Endothelial cell of umbilical vein (primary cell): ENCODE measurements at regions not wholly inside any gene's neighbourhood (a gene's known extent, or its start where the extent isn't known, plus 50 kb on each side); places are given as distances from the start of the nearest gene placed in this dataset.

Experiments
- CTCF ChIP-seq, 2 donors: IDR thresholded peaks; 1 replicate in 1 of 2; 2 replicates in 1 of 2; pipeline ENCODE4 v1.5.1; 2011; ENCODE audit warnings: low read length in 2 of 2, mild to moderate bottlenecking in 2 of 2, moderate library complexity in 2 of 2, control low read depth in 1 of 2, inconsistent platforms in 1 of 2, low read depth in 1 of 2; ENCODE audit not compliant: insufficient read depth in 1 of 2; ENCODE audit errors: extremely low read depth in 1 of 2
- EZH2 ChIP-seq: IDR thresholded peaks from 2 replicates; pipeline ENCODE4 v1.6.1; 2012; ENCODE audit warnings: borderline replicate concordance, low read depth, mild to moderate bottlenecking, moderate library complexity, low read length, inconsistent platforms; ENCODE audit not compliant: severe bottlenecking
- JUN ChIP-seq: IDR thresholded peaks from 2 replicates; pipeline ENCODE4 v1.6.1; 2011; ENCODE audit warnings: borderline replicate concordance, low read depth; ENCODE audit not compliant: insufficient read length, insufficient read depth
- MYC ChIP-seq: IDR thresholded peaks from one replicate; pipeline ENCODE4 v1.6.1; 2011; ENCODE audit warnings: mild to moderate bottlenecking, low read depth, low read length
- POLR2A ChIP-seq: IDR thresholded peaks from 2 replicates; pipeline ENCODE4 v1.6.1; 2012; ENCODE audit warnings: low read depth, mild to moderate bottlenecking, control low read depth, low read length
- POLR2AphosphoS5 ChIP-seq: IDR thresholded peaks from 2 replicates; pipeline ENCODE4 v1.6.1; 2012; ENCODE audit warnings: low read depth, mild to moderate bottlenecking, control low read depth, low read length, moderate library complexity; ENCODE audit not compliant: insufficient read depth
- TF ChIP-seq, protein P1 (sequence below): IDR thresholded peaks from 2 replicates; pipeline ENCODE4 v1.6.1; 2011; ENCODE audit not compliant: insufficient read depth, insufficient read length

DNA sequence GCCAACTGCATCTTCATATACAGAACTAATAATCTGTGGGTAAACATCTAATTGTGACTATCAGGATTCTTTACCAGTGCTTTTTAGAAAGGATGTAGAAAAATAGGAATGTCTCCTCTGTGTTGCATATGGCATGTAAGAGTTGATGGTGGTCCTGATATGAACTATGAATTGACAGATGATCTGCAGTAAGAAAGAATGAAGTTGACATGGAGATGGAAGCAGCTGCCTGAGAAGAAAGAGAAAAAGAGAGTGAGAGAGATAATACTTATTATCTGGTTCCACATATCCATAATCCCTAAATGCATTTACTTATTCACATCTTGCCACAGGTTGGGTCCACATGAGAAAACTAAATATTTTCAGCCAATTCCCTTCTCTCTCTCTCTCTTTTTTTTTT, 1022.9 kb downstream of the SLC6A15 start:
- no peak for TF ChIP-seq POLR2A
- no peak for TF ChIP-seq CTCF (IDR thresholded peaks at IDR 0.05; ENCODE audit: extremely low read depth in 1 of 2, insufficient read depth in 1 of 2, low read depth in 1 of 2, low read length in 2 of 2)
- TF ChIP-seq POLR2AphosphoS5 = no peak
- TF ChIP-seq, protein P1, sequence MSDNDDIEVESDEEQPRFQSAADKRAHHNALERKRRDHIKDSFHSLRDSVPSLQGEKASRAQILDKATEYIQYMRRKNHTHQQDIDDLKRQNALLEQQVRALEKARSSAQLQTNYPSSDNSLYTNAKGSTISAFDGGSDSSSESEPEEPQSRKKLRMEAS = no peak
- no peak for TF ChIP-seq EZH2
- no peak for TF ChIP-seq MYC
- no peak for TF ChIP-seq JUN
